ENCODE measurements at regions not wholly inside any gene's neighbourhood (a gene's known extent, or its start where the extent isn't known, plus 50 kb on each side); places are given as distances from the start of the nearest gene placed in this dataset.
"Not testable (repeated sequence)": the region's sequence is repeated elsewhere in the genome, so short reads cannot be mapped to it uniquely, and the experiment has no call there.

DNA sequence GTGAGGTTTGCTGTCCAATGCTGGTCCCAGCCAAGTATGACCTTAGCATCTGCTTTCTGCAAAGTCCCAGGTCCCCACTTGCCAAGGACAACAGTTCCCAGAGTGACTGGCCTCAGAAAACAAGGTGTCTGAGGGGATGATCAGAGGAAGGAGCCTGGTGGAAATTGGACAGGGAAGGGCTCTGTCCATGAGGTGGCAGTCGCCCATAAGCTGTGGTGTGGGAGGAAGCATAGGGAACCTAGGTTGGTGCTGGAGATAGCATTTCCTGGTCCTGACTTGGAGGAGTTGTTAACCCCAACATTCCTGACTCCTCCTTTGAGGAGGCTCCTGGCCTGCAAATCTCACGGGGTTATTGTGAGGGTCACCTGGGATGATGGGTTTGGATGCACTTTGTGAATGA lies 77.8 kb downstream of the LIMS4 start:
- not testable (repeated sequence) for DNase-seq (ENCODE audit: insufficient read length, low spot score)
- peak; percentile 75 for FAIRE-seq

DNA sequence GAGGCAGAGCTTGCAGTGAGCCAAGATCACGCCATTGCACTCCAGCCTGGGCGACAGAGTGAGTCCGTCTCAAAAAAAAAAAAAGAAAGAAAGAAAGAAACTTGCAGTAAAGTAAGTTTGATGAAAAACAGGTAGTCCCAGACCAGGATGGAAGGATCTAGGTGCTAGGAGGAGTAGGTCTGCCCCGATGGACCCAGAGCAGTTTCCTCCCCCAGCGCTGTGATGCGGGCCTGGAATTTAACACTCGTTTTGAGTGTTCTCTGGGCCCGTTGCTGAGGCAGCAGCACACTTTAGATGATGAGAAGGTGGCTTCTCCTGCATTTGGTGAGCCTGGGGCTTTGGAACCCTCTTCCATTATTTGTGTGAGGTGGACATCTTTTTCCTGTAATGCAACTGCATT lies 80.2 kb downstream of the LIMS4 start:
- FAIRE-seq; DNase-seq (ENCODE audit: insufficient read length, low spot score): not testable (repeated sequence)

DNA sequence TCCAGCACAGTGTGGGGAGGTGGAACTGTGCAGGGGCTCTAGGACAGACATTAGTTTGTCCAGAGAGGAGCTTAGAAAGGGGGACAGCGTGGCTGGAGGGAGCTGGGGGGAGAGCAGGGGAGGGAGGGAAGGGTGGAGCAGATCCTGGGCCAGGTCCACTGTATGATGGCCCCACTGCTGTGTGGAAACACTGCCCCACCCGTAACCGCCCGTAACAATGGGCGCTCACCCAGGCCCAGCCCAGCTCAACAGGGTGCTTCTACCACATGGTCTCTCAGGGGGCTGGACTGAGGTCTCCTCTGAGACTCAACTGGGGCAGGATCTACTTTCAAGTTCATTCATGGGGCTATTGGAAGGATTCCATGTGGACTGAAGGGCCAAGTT lies 81.6 kb downstream of the LIMS4 start:
- not testable (repeated sequence) for FAIRE-seq; DNase-seq (ENCODE audit: insufficient read length, low spot score)

DNA sequence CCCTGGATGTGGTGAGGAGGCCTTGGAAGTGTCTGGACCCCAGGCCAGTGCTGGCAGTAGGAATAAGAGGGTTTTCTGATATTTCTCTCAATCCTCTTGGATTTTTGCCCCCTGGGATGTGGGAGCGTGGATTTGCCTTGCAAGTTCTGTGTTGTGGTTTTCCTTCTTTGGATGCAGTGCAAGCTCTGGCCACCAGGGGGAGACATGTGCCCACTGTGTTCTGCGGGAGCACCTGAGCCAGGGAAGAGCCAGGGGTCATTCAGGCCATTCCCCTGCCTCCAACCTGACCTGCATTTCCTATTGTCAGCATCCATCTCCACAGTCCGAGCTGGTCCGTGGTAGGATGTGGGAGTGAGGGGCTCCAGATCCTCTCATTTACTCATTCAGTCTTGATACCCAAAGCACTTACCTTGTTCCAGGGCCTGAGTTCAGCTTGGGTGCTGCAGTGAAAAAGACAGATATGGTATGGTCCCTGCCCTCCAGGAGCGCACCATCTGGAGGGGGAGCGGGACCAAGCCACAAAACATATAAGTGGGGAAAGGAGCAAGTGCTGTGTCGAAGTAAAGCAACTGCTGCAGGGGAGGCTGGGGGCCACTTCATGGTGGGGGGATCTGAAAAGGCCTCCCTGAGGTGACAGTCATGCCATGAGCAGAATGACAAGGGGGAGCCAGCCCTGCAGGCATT lies 82.1 kb downstream of the LIMS4 start:
- not testable (repeated sequence) for DNase-seq (ENCODE audit: insufficient read length, low spot score)
- FAIRE-seq = peak; percentile 86

DNA sequence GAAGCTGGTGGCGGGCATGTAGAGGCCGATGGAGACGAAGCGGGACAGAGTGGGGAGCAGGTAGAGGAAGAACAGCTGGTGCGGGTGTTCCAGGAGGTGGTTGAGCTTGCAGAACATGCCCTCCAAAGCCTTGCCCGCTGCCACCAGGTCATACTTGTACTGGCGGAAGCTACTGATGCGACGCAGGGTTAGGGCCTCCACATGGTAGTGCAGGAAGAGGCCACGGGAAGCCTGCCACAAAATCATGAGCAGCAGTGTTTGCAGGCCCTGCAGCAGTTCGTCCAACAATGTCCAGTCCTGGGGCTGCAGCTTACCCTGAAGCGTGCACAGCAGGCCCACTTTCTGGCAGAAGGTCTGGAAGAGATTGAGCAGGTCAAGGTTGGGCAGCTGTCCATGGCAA lies 85.6 kb downstream of the LIMS4 start:
- FAIRE-seq; DNase-seq (ENCODE audit: insufficient read length, low spot score): not testable (repeated sequence)

DNA sequence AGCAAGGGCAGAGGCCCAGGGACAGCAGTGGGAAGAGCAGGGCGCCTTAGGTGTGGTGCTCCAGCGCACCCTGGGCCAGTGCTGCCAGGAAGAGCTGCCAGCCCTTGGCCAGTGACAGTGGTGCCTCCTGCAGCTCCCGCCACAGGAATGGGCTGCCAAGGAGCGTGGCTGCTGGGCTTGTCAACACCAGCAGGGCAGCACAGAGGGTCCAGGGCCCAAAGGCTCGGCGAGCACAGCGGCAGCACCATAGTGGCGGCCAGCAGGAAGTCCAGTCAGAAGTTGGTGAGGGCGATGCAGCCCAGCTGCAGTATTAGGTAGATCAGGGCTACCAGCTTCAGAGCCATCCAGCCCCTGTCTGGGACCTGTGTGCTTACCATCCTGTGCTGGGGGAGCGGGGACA lies 86.1 kb downstream of the LIMS4 start:
- not testable (repeated sequence) for FAIRE-seq

DNA sequence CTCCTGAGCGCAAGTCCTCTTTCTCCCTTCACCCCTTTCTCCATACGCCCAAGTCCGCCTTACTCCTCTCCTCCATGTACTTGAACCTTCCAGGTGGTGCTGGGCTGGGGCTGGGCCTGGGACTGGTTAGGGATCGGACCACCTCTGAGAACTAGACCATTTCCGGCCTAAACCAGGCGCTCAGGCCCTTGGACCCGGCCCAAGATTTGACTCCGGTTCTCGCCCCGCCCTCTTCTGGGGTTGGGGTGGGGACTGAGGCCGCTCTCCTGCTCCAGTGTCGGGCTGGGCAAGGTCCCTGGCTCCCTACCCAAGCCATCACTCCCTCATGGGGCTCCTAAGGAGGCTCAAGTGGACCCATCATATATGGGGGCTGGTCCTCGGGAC lies 87.9 kb downstream of the LIMS4 start:
- not testable (repeated sequence) for DNase-seq (ENCODE audit: insufficient read length, low spot score); FAIRE-seq

More for the DNA sequence above, 86.1 kb downstream of the LIMS4 start:
- DNase-seq (ENCODE audit: insufficient read length, low spot score) = not testable (repeated sequence)

DNA sequence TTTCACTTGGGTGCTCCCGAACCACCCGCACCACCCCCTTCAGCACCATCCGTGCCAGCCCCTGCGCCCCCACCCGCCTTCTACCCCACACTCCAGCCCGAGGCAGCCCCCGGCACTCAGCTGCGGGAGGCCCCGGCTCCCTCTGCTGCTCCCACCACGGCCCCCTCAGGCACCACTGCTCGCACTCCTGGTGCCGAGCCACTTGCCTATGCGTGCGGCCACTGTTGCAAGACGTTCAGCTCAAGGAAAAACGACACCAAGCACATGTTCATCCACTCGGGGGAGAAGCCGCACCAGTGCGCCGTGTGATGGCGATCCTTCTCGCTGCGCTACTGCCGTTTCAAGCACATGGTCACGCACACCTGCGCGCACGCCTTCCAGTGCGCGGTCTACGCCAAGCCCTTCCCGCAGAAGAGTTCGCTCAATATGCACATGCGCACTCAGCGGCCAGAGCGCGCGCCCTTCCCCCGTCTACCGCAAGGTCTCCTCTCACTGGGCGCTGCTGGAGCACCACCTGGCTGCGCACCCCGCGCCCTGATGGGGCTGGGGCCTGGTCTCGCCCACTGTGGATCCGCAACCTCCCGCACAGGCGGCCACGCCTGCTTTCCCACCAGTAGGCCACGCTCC lies 88.4 kb downstream of the LIMS4 start:
- DNase-seq (ENCODE audit: insufficient read length, low spot score) = not testable (repeated sequence)
- peak; percentile 66 for FAIRE-seq

DNA sequence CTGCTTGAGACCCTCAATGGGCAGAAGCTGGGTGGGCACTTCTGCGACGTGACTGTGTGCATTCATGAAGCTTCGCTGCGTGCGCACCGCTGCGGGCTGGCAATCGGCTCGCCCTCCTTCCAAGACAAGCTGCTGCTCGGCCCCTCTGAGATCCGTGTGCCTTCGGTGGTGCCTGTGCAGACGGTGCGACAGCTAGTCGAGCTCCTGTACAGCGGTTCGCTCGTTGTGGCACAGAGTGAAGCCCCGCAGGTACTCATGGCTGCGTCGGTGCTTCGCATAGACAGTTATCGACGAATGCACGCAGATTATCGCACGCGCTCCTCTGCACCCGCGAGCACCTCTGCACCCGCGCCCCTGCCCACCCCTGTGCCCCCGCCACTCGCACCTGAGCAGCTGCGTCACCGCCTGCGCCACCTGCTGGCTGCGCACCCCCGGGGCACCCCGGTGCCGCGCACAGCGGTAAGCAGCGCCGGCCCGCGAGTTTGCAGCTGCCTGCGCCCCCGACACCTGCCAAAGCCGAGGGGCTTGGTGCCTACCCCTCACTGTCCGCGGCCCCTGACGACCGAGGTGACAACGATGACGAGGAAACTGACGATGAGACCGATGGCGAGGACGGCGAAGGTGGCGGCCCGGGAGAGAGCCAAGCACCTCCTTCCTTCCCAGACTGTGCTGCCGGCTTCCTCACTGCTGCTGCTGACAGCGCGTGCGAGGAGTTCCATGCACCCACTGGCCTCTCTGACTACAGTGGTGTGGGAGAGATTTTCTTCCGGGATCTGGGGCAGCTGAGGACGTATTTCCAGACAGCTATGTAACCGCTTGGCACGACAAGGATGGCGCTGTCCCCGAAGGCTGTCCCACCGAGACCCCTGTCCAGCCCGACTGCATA lies 89.2 kb downstream of the LIMS4 start:
- DNase-seq (ENCODE audit: insufficient read length, low spot score) = not testable (repeated sequence)
- peak; percentile 90 for FAIRE-seq

DNA sequence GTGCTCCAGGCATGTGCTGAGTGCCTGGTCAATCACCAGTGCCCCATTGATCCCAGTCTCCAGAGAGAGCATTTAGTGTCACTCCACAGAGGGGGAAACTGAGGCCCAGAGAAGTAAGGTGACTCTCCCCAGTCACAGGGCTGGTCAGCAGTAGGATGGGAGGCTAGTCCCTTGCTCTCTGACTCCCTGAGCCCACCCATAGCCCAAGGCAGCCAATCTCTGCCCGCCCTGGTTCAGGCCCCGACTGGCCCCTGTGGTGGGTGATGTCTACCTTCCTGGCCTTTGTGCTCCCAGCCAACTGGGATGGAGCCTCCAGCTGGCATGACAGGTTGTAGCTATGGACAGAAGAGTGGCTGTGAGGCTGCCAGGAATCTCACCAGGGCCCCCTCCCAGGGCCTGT lies 99.1 kb downstream of the LIMS4 start:
- not testable (repeated sequence) for FAIRE-seq; DNase-seq (ENCODE audit: insufficient read length, low spot score)

DNA sequence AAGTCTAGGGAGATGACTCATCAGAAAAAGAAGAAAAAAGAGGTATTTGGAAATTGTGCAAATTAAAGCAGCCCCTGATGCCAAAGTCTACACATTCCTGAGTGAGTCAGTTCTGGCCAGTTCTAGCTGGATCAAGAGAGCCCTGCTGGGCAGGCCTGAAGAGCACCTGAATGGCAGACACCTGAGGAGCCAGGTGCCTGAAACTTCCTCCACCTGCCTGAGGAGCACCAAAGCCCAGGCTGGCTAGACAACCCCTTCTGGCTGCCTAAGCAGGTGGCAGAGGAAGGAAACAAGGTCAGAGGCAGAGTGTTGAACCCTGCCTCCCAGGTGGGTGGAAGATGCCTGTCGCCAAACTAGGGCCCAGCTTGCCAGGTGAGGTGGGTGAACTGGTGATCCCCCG lies 101.0 kb downstream of the LIMS4 start:
- DNase-seq (ENCODE audit: insufficient read length, low spot score); FAIRE-seq: not testable (repeated sequence)

DNA sequence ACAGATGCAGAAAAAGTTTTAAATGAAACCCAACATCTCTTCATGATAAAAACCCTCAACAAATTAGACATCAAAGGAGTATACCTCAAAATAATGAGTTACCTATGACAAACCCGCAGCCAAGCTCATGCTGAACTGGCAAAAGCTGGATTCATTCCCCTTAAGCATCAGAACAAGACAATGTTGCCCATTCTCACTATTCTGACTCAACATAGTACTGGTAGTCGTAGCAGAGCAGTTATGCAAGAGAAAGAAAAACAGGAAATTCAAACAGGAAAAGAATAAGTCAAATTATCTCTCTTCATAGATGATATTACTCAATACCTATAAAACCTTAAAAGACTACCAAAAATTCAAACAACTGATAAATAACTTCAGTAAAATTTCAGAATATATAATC lies 115.0 kb downstream of the LIMS4 start:
- DNase-seq (ENCODE audit: insufficient read length, low spot score); FAIRE-seq: not testable (repeated sequence)

DNA sequence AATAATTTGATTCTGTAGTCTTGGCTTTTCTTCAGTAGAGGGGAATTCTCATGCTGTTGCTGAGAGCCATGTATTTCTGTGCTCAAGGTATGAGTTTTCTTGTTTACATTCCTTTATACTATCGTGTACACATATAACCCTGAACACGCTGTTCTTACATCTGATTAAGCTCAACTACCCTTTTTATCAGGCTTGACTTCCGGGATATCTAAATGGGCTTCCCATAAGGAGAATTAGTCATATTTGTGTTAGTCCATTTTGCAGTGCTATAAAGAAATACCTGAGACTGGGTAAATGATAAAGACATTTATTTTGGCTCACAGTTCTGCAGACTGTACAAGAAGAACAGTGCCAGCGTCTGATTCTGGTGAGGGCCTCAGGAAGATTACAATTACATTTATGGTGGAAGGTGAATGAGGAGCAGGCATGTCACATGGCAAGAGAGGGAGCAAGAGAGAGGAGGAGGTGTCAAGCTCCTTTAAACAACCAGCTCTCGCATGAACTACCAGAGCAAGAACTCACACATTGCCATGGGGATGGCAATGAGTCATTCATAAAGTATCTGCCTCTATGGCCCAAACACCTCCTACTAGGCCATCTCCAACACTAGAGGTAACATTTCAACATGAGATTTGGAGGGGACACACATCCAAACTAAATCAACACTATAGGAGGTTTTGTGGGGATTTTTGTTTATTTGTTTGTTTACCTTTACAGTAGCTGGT lies 118.2 kb downstream of the LIMS4 start:
- not testable (repeated sequence) for FAIRE-seq; DNase-seq (ENCODE audit: insufficient read length, low spot score)

DNA sequence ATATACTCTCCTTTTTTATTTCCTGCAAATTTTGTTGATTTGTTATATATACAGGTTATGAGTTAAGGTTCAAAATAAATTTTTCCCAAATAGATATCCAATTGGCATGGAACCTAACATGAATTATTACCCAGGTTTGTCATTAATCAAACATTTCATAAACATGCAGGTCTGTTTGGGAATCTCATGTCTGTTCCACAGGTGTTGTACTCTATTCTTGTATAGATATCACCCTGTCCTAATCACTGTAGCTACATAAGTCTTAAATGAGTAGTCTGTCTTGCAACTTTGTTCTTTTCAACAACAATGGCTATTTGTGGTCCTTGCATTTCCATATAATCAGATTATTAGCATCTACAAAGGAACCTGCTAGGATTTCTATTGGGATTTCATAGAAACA lies 121.9 kb downstream of the LIMS4 start:
- DNase-seq (ENCODE audit: insufficient read length, low spot score); FAIRE-seq: not testable (repeated sequence)

DNA sequence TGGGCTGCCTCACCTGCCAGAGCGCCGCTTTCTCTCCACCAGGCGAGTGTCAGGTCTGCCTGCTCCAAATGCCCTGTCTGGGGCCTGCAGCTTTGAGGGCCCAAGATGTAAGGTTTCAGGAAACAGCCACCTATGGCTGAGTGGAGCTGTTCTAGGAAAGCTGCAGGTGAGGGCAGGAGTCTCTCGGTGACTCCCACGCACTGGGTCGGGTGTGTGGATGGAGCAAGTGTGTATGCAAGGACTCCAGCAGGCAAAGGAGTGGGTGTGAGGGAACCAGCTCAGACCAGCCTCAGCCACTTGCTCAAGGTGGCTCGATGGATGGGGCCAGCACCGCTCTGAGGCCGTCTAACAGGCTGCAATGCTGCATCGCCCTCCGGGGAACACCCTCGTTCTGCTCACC lies 123.7 kb downstream of the LIMS4 start:
- FAIRE-seq; DNase-seq (ENCODE audit: insufficient read length, low spot score): not testable (repeated sequence)

DNA sequence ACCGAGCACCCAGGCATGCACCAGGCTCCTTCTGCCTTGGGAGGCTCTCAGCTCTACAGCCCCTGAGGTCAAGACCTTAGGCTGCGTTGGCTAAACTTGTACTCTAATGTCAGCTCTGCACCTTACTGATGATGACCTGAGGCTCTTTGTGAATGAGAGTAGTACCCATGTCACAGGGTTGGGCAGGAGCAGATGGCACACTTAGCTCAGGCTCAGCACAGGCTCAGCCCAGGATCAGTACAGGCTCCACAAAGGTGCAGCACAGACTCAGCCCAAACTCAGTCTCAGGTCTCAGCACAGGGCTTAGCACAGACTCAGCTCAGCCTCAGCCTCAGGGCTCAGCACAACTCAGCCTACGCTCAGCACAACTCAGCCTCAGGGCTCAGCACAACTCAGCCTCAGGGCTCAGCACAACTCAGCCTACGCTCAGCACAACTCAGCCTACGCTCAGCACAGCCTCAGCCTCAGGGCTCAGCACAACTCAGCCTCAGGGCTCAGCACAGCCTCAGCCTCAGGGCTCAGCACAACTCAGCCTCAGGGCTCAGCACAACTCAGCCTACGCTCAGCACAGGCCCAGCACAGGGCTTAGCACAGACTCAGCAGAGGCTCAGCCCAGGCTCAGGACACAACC lies 128.1 kb downstream of the LIMS4 start:
- not testable (repeated sequence) for DNase-seq (ENCODE audit: insufficient read length, low spot score)
- peak; percentile 82 for FAIRE-seq

DNA sequence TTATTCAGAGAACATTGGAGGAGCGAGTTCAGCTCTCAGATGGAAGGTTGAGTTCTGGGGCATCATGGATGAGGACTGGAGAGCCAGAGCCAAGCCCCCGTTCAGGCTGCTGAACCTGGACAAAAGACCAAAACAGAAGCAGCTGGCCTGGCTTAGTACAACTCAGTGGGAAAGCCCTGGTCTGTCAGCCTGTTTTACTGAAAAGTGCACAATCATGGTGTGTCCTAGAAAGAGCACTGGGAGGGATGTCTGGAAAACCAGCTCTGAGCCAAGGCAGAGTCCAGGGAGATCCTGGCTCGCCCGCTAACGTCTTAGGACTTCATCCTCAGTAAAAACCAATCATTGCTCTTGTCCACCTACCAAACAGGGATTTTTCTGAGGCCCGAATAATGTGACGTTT lies 129.7 kb upstream of the MTLN start:
- not testable (repeated sequence) for DNase-seq (ENCODE audit: insufficient read length, low spot score)
- FAIRE-seq = peak; percentile 40

DNA sequence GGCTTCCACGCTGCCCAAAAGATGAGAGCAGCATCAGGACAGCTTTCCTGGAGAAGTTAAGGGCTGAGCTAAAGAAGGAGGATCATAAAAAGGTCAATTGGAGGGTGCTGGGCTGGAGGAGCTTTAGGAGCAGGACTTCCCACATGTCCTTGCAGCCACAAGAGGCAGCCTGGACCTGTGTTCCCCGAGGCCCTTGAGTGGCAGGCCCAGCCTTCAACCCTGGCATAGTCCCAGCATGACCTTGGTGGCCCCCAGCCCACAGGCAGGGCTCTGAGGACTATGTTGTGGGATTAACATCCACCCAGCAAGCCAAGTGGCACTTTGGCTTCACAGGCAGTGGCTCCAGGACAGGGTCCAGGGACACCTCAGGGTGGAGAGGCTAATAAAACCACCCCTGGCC lies 126.8 kb upstream of the MTLN start:
- DNase-seq (ENCODE audit: insufficient read length, low spot score) = not testable (repeated sequence)
- peak; percentile 75 for FAIRE-seq

DNA sequence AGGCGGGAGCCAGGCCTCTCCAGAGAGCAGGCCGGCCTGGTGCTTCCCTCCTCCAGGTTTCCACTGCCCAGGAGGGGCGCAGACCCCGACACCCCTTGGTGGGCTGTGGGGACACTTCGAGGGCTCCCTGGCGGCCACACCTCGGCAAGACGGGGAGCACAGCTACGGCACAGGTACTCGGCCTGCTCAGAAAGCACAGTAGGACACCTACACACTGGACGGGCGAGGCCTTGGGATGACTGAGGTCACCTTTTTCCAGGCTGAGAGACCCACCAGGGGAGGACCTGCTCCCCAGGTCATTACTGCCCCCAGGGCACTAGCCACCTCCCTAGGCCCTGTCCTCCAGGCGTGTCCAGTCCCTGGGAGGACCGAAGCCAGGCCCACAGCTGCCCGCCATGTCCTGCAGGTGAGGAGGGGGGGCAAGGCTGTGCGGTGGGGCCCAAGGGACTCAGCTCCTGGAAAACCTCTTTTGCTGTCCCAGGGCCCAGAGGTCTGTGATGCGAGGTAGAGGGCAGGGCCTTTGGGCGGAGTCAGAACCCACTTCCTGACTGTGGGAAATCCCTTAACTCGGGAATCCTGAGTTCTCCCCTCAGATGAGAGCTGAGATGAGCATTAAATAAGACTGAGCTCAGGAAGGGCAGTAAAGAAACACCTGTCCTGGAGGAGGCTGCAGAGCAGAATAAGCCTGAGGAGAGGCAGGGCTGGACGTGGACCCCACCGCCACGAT lies 126.1 kb upstream of the MTLN start:
- not testable (repeated sequence) for FAIRE-seq; DNase-seq (ENCODE audit: insufficient read length, low spot score)

Data from GM12891 (cell line).